GM21515 (cell line): ENCODE measurements at regions not wholly inside any gene's neighbourhood (a gene's known extent, or its start where the extent isn't known, plus 50 kb on each side); places are given as distances from the start of the nearest gene placed in this dataset.
"Not testable (repeated sequence)": the region's sequence is repeated elsewhere in the genome, so short reads cannot be mapped to it uniquely, and the experiment has no call there.

Experiments
- ATAC-seq: cut with Tn5 transposase; IDR thresholded peaks from one replicate; pipeline ENCODE4 v1.9.1; 2021; ENCODE audit not compliant: unreplicated experiment

DNA sequence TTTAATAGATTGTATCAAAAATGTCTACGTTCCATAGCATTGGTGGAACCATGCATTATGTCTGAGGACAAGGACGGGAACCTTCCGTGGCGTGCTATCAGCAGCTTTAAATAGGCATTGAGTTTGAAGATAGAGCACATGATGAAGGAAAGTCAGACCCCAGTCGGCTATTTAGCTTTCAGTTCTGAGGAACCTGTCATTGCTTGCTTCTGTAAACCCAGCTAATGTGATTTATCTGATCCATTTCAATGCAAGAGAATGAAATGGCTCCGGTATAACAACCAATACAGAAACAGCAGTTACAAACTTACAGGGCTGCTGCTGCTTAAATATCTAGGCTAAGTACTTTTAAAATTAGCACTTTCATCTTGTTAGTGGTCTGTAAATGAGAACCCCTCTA lies 503.3 kb downstream of the RNF144A start:
- ATAC-seq: no peak

DNA sequence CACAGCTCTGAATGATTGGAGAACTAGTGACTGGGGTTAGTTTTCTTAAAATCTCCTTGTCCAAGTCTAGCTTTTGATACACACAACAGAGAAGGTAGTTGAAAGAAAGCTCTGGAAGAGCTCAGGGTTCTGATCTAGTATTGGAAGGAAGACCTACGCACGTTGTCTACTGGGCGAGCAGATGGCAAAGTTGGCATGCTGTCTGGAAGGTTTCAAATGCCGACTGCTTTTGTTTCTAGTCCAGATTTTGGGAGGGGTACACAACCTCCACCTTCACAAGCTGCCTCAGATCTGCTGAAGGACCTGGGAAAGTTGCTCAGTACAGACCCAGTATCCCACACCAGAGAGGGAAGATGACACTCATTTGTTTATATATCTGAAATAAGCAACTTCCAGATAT lies 507.3 kb downstream of the RNF144A start:
- ATAC-seq: no peak

DNA sequence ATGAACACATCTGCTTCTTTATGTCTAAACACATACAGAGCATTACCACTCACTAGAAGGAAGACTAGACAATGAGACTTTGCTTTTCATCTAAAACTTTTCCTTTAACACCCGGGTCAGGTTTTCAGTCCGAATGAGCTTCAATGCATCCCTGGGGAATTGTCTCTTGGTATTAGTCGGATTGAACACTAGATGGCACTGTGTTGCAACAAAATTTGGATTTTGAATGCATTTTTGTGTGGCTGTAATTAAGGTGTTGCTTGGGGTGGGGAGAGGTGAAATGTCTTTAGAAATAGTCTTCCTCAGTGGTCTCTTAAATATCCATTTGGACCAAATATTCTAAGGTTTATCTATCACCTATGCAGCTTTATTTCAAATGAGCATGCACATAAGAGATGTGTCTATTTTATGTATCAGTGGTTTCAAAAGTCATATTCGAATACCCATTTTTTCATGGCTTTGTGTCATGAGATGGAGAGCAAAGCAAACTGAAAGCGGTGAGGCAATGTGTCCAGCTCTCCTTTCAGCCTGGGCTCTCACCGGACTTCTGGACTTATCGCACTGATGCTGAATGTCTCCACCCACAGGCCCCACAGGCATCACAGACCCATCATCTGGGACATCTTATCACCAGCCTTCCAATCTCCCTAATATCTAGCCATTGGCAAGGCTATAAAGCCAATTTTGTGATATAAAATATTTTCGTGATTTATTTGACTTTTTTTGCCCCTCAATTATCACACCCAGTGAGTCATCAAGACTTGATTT lies 510.3 kb downstream of the RNF144A start:
- ATAC-seq: no peak

DNA sequence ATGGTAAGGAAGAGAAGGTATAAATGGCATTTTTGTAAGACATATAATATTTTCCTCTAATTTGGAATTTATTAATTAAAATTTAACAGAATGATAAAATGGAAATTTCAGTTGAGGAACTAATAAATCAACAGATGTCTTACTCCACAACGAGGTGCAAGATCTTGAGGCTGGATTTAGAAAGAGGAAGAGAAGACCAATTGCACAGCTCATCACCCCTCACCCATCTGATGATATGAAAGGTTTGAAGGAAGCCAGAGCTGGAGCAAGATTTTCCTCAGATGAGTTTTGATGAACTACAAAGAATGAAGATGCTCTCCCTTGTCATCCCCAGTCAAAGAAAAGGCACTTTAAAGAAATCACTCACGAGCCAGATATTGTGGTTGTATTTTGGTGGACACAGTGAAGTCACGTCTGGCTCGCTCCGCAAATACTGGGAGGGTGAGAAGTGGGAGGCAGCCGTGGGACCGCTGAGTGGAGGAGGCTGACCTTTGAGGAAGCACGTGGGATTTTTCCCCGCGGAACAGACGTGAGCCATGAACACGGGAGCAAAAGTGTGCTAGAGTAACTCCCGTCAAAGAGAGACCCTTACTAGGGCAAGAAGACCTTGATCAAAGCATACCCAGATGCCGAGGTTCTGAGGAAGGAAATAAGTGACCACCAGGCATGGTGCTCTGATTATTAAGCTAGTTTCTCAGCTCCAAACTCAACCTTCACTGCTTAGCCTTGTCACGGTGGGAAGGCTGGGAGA lies 511.4 kb downstream of the RNF144A start:
- no peak for ATAC-seq

DNA sequence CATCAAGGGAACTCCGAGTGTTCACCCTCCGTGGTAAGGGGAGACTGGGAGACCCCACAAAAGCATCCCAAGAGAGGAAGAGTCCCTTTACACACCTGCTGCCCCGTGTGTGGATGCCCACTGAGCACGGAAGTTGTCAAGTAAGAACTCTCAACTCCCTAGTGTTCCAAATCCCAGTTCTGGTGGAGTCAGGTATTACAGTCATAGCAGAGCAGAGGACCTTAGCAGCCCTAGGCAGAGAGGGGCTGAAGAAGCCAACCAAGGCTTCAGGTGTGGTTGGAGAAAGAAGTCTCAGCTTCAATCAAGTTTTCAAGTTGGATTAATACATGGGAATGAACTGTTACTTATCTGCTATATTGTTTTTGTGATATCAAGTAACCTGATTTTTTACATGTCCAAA lies 512.5 kb downstream of the RNF144A start:
- no peak for ATAC-seq

DNA sequence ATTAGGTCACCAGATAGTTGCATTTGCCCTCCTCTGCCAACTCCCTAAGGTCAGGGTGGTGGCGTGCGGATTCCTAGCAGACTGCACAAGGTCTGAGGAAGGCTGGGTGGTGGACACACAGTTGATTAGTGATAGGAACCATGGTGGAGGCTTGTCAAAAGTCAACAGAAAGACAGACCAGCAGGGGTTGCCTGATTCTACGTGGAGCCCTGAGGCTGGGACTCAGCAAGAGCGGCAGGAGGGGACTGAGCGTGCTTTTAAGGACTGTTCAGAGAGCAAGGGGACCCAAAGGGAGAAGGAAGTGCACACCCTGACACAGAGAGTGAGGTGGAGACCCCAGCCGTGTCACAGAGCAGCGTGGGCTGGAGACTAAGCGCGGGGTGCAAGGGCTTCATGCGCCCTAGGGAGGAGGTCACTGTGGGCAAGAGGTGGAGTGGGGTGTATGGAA lies 513.2 kb downstream of the RNF144A start:
- ATAC-seq: no peak

DNA sequence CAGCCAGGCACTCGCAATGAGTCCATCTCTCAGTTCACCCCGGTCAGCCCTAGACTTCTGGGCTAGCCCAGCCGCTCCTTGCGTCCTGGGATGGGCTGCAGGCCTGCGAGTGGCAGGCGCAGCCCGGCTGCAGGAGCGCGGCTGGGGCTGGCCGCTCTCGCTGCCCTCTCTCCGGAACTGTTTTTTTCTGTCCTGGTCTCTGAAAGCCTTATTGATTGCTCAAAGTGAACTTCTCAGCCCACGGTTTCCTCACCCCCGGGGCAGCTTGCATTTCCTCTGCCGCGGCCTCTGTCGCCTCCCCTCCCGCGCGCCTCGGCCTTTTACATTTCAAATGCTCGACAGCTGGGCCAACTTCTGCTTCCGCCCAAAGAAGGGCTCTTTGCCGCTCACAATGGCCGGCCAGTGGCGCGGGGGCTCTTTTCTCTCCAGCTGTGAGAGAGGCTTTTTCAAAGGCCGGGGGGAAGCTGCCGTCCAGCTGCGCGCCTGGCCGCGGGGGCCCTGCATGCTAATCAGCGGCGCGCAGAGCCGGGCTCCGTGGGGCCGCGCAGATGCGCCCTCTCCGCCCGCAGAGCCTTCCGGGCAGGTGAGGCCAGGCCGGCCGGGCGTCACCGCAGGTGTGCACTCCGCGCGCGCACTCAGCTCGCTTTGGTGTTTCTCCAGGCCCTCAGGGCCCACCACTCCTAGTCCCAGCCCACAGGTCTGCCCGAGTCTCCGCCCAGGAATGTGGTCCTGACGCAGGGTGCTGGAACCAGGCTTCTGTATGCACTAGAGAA lies 513.8 kb downstream of the RNF144A start:
- ATAC-seq: no peak

DNA sequence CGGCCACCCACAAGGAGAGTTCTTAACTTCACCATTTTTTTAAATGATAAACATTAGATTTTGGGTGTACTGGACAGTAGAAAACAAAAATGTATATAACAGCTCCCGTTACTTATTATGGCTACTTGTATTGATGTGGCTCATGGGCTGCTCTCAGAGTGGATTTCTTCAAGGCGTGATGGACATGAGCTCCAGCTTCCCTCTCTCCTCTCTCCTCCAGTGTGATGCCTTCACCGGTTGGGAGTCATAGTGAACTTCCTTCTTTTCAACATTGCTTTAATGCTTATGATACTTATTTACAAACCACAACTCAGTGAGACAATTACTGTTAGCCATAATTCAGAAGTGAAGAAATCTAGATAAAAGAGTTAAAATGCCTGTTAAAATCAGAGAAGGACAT lies 515.2 kb downstream of the RNF144A start:
- ATAC-seq: no peak

DNA sequence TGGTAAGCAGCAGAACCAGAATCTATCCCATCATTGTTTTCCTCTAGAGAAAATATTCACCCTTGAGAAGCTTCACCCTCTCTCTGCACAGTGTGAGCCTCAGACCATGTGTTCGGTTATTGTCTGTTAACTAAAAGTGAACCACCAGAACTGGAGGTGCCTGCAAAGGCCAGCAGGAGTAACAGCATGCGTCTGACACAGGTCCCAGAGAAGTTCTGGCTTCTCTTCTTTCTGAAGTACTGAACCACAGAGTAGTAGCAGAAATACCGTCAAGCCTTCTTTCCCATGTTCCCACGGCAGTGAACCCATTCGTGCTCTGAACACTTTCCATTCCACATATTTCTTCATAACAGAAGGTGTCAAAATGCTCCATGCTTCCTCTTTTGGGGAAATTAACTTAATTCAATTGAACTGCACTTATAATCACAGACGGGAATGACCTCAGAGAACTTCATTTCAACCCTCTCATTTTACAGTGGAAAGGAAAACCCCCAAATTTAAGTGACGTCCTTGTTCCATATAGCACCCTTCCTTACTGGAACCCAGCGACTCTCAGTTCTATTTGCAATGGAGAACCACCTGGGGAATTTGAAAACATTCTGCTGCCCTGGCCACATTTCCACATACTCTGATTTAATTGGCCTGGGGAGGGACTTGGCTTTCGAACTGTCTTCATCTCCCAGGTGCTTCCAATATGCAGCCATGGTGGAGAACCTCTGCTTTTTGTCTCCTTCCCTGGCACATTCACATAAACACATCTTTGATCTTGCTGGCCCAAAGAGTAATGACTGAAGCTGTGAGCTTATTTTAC lies 519.1 kb downstream of the RNF144A start:
- ATAC-seq: no peak

DNA sequence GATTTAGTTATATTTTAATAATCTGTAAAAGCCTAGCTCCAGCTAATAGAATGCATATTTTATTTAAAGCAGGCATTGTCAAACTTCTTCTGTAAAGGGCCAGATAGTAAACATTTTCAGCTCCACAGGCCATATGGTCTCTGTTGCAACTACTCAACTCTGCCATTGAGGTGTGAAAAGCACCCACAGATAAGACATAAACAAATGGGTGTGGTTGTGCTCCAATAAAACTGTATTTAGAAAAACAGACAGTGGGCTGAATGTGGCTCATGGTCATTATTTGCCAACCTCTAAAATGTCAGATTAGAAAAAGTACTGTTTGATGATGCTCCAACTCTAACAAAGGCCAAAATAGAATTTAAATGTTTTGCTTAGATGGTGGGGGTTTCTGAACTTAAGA lies 519.9 kb downstream of the RNF144A start:
- ATAC-seq: no peak

DNA sequence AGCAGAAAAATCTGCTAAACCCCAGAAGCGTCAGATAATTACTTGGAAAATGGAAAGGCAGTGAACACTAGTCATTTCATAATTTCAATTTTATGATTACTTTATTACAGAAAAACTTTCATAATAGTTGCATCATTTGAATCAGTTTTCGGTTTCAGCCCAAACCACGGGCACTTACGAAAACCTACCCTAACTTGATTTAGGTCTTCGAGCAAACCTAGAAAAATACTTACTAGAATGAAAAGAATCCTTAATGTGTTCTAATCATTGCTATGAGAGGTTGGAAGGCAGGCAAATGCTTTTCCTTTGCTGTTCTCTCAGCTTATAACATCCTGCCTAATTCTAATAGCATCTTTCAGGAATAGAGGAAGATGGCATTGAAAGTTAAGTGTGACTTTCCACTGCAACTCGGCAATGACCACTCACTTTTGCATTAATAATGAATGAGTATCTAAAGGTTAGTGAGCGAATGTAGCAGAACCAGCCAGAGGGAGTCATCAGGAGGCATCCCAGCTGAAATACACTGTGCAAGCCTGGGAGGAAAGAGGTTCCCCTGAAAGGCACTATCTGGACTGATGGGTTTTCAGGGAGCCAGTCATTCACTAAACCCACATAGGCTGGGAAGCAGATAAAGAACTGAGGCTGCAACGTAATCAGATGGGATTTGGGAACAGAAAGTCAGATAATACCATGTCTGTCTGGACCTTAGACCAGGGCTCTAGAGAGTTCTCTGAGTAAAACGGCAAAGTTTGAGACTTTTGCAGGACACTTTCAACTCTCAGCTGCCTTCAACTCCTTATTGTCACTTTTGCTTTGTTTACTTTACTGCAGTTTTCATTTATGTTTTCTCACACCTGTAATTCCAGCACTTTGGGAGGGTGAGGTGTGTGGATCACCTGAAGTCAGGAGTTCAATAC lies 520.8 kb downstream of the RNF144A start:
- ATAC-seq: no peak

DNA sequence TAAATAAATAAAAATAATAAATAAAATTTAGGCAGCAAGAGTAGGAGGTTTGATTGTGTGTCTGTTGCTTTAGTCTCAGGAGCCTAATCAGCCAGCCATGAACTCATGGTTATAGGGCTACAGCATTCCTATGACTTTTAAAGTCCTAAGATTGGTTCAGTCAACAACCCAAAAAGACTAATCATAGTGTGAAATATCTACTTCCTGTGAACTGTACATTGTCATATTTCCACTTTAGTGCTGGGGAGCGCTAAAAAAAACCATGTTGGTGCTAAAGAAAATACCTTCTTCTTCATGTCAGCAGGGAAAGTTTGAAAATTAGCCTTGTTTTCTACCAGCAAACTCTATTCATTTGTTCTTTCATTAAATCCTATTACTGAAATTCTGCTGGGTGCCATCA lies 521.6 kb downstream of the RNF144A start:
- no peak for ATAC-seq

DNA sequence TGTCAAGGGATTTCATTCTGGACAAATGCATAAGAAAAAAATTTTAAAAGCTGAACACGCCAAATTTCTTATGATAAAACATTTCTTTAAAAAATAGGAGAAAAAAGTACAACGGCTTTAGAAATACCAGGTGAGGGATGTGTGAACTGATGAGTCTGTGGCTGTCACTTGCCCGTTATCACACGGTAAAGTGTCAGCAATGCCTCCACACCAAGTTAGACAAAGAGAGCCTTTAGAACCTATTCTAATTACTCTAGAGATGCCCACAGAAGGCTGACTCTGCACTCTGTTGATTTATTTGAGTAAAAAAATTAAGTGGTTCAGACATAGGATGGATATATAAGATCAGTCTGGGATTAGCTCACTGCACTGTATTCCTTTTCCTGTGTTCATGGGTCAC lies 523.8 kb downstream of the RNF144A start:
- ATAC-seq: no peak

DNA sequence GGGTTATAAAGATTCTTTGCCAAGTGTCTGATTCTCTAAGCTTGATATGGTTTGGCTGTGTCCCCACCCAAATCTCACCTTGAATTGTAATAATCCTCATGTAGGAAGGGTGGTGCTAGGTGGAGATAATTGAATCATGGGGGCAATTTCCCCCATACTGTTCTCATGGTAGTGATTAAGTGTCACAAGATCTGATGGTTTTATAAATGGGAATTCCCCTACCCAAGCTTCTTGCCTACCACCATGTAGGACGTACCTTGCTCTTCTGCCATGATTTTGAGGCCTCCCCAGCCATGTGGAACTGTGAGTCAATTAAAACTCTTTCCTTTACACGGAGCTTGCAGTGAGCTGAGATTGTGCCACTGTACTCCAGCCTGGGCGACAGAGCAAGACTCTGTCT lies 524.6 kb downstream of the RNF144A start:
- not testable (repeated sequence) for ATAC-seq

DNA sequence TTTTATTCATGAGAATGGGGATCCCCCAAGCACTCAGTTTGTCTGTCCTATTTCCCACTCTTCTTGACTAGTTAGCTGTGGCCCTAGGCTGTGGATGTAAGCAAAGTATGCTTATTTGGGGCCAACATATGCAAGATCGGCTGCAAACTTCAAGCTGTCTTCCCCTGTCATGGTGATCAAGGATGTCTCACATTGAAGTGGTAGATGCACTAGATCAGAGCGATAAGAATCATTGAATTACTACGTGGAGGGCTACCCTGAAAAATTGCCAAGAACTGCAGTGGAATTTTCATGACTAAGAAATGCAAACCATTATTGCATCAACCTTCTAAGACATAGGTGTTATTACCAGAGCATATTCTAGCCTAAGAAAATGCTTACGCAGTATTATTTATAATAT lies 527.4 kb downstream of the RNF144A start:
- ATAC-seq: no peak

DNA sequence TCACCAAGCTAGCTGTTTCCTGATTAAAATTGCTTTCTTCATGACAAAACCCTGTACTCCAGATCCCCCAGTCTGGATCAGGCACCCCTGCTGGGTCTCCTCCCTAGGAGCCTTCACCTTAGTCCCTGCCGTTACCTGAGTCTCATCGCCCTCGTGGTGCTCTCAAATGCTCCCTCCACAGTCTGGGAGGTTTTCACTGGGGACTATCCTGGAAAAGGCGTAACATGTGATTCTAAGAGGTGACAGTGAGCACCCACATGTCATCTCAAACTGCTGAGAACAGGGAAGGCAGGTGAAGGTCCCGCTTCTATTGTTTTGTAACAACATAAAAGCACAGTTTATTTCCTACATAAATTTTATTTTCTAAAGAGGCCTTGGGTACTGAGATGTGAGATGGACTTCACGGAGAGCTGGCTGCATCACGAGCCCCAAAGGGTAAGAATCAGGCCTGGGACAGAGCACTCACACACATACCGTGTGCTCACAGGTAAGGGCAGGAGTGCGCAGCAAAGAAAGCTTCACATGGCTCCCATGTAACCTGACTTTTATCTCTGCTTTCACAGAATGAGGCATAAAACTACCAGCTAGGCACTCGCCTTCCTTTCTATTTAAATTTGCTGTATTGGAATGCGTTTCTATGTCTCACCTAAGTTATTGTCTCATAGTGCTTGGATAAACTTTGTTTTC lies 531.5 kb downstream of the RNF144A start:
- ATAC-seq: no peak

DNA sequence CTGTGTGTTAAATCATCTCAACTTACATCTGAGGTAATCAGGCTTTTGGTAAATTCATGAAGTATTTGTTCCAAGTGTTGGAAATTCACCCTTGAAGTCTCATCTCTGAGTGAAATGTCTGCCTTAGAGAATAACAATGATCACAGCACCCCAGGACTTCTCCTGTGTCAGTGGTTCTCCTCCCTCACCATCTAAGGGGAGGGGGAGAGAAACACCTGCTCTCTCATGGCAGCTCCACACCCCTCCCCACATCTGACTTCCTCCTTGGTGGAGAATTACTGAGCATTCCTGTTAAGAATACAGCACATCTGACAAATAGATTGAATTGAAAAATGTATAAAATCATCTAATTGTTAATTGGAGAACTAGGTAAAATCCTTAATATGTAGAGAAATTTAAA lies 532.1 kb downstream of the RNF144A start:
- no peak for ATAC-seq

DNA sequence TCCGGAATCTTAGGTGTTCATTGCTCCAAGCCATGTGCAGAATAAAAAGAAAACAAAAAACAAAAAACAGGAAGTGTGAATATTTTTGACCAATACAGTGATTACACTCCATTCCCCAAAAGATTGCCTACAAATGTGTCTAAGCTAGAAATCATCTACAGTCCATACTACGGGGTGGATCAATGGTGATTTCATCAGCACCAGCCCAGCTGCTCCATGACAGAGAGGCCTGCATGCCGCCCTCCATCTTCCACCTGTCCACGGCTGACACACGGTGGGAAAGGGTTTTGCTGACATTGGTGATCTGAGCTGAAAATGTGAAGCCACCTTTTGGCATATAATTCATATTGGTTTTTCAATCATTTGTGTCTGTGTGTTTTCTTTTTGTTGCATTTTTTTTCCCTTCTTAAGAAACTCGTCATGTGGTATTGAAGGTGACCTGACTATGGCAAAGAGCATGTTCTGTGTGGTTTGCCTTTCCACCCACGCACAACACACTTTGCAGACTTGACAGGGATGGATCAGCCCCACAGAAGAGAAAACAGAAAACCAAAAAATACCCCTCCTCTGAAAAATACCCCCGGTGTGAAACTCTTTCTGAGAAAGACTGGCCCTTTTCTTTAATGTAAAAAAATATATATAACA lies 533.1 kb downstream of the RNF144A start:
- no peak for ATAC-seq

DNA sequence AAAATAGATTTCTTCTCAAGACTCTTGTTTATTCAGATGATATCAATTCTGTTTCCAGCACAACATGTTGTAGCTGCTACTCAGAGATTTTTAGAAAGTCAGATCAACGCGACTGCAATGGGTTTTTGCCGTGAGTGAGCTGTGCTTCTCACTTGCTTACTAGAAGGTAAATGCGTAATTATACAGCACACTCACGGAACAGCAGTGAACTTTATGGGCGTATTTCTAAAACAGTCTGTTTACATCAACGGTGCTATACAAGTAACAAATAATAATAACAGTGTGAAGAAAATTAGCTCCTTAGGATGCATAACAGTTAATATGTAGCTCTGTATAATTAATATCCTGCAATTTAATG lies 533.6 kb downstream of the RNF144A start:
- ATAC-seq: no peak
